H1 (cell line): ENCODE measurements at regions not wholly inside any gene's neighbourhood (a gene's known extent, or its start where the extent isn't known, plus 50 kb on each side); places are given as distances from the start of the nearest gene placed in this dataset.
"Not testable (repeated sequence)": the region's sequence is repeated elsewhere in the genome, so short reads cannot be mapped to it uniquely, and the experiment has no call there.

Experiments
- CTCF ChIA-PET: fragments of 300-600 bp; sonication (Branson Sonifier 250); formaldehyde crosslinking; loops from one replicate; lab custom pipeline; 2021; ENCODE audit not compliant: partially characterized antibody; lab: Charles Lee
- POLR2A ChIA-PET: fragments of 300-600 bp; sonication (Branson Sonifier 250); formaldehyde crosslinking; loops from one replicate; lab custom pipeline; 2021; ENCODE audit warnings: inconsistent platforms; ENCODE audit not compliant: partially characterized antibody; lab: Charles Lee
- DNase-seq, 2 experiments: peaks; one replicate each; pipeline versions ENCODE4 v3.0.0 to v3.0.0-alpha.2; 2010 to 2022; ENCODE audit warnings: low spot score in 2 of 2, low read depth in 1 of 2, mixed read lengths in 1 of 2
- FAIRE-seq: peaks from 2 replicates; lab custom pipeline; 2011; peaks lifted over from hg19 to GRCh38; lab: Jason Lieb, UNC
- H2AFZ ChIP-seq: 2 replicates; pipeline ENCODE4 v1.8.1; 2012; ENCODE audit warnings: low read length, inconsistent platforms
- H2AK5ac ChIP-seq: 2 replicates; pipeline ENCODE4 v1.6.1; 2013; ENCODE audit warnings: low read depth, low read length
- H2BK120ac ChIP-seq: replicated peaks from 2 replicates; pipeline ENCODE3; 2013; ENCODE audit warnings: low read depth, low read length, inconsistent platforms
- H2BK12ac ChIP-seq: 2 replicates; pipeline ENCODE4 v1.6.1; 2013; ENCODE audit warnings: low read depth, low read length
- H2BK15ac ChIP-seq: 2 replicates; pipeline ENCODE4 v1.6.1; 2013; ENCODE audit warnings: low read length
- H2BK20ac ChIP-seq: 2 replicates; pipeline ENCODE4 v1.6.1; 2013; ENCODE audit warnings: low read length
- H2BK5ac ChIP-seq: 2 replicates; pipeline ENCODE4 v1.6.1; 2013; ENCODE audit warnings: low read depth, low read length
- H3K14ac ChIP-seq: 2 replicates; pipeline ENCODE4 v1.6.1; 2013; ENCODE audit warnings: inconsistent platforms; ENCODE audit not compliant: insufficient read length
- H3K18ac ChIP-seq: 2 replicates; pipeline ENCODE4 v1.6.1; 2013; ENCODE audit warnings: low read length; ENCODE audit errors: extremely low read depth
- H3K23ac ChIP-seq: 2 replicates; pipeline ENCODE4 v1.6.1; 2013; ENCODE audit warnings: inconsistent platforms; ENCODE audit not compliant: insufficient read length
- H3K23me2 ChIP-seq: 2 replicates; pipeline ENCODE4 v1.6.1; 2013; ENCODE audit warnings: low read depth, low read length
- H3K27ac ChIP-seq: 2 replicates; pipeline ENCODE4 v1.6.1; 2011; ENCODE audit warnings: low read depth, low read length, inconsistent platforms
- H3K27me3 ChIP-seq, 4 experiments: replicated peaks in 1 of 4; 1 replicate in 1 of 4; 2 replicates in 3 of 4; pipeline versions ENCODE4 v1.6.1 to v1.8.1; 2011 to 2013; ENCODE audit warnings: low read length in 3 of 4, mild to moderate bottlenecking in 3 of 4, inconsistent platforms in 2 of 4, mixed read lengths in 2 of 4, moderate library complexity in 1 of 4; ENCODE audit not compliant: control insufficient read depth in 3 of 4, insufficient read depth in 3 of 4; ENCODE audit errors: extremely low read depth in 1 of 4
- H3K36me3 ChIP-seq, 4 experiments: 2 replicates each; pipeline versions ENCODE4 v1.6.1 to v1.8.1; 2011 to 2013; ENCODE audit warnings: mild to moderate bottlenecking in 4 of 4, low read length in 3 of 4, moderate library complexity in 2 of 4, control low read depth in 1 of 4, inconsistent platforms in 1 of 4; ENCODE audit not compliant: insufficient read depth in 4 of 4, control insufficient read depth in 2 of 4
- H3K4ac ChIP-seq: replicated peaks from 2 replicates; pipeline ENCODE3; 2013; ENCODE audit warnings: low read length, low read depth, mixed read lengths, inconsistent platforms; ENCODE audit not compliant: insufficient read length
- H3K4me1 ChIP-seq, 4 experiments: replicated peaks in 1 of 4; 1 replicate in 1 of 4; 2 replicates in 3 of 4; pipeline versions ENCODE4 v1.6.1 to v1.8.1; 2011 to 2013; ENCODE audit warnings: low read length in 3 of 4, inconsistent platforms in 2 of 4, mixed read lengths in 1 of 4; ENCODE audit not compliant: insufficient read depth in 4 of 4, control insufficient read depth in 3 of 4
- H3K4me2 ChIP-seq, 2 experiments: 2 replicates each; pipeline versions ENCODE4 v1.6.1 to v1.8.1; 2011 to 2013; ENCODE audit warnings: low read depth in 2 of 2, low read length in 2 of 2, control low read depth in 1 of 2, inconsistent platforms in 1 of 2, mild to moderate bottlenecking in 1 of 2; ENCODE audit not compliant: insufficient read depth in 1 of 2
- H3K4me3 ChIP-seq, 4 experiments: fragments of 200-600, 300-600 bp in 1 of 4; sonication (generic), shearing (Covaris generic), sonication (Bioruptor Twin) in 1 of 4; 2 replicates each; pipeline versions ENCODE4 v1.5.1 to v1.8.1; 2011 to 2016; ENCODE audit warnings: low read length in 4 of 4, low read depth in 3 of 4, control low read depth in 2 of 4, inconsistent platforms in 2 of 4, mild to moderate bottlenecking in 2 of 4, mixed read lengths in 1 of 4, moderate library complexity in 1 of 4; ENCODE audit not compliant: insufficient read depth in 2 of 4; ENCODE audit errors: extremely low read depth in 1 of 4
- H3K56ac ChIP-seq: replicated peaks from 2 replicates; pipeline ENCODE3; 2013; ENCODE audit warnings: low read depth, mild to moderate bottlenecking, mixed read lengths, low read length, inconsistent platforms; ENCODE audit not compliant: insufficient read length
- H3K79me1 ChIP-seq: 2 replicates; pipeline ENCODE4 v1.6.1; 2013; ENCODE audit warnings: low read depth, low read length, control low read depth
- H3K79me2 ChIP-seq, 2 experiments: 2 replicates each; pipeline versions ENCODE4 v1.6.1 to v1.8.1; 2012 to 2013; ENCODE audit warnings: low read length in 2 of 2, mild to moderate bottlenecking in 2 of 2, inconsistent platforms in 1 of 2; ENCODE audit not compliant: insufficient read depth in 2 of 2, control insufficient read depth in 1 of 2
- H3K9ac ChIP-seq, 4 experiments: replicated peaks in 1 of 4; 1 replicate in 1 of 4; 2 replicates in 3 of 4; pipeline versions ENCODE4 v1.6.1 to v1.8.1; 2011 to 2013; ENCODE audit warnings: low read depth in 3 of 4, low read length in 3 of 4, control low read depth in 2 of 4, mild to moderate bottlenecking in 2 of 4, moderate library complexity in 2 of 4, inconsistent platforms in 1 of 4; ENCODE audit errors: extremely low read depth in 1 of 4
- H3K9me3 ChIP-seq, 2 experiments: 2 replicates each; pipeline versions ENCODE4 v1.6.1 to v1.8.1; 2012 to 2013; ENCODE audit warnings: mild to moderate bottlenecking in 2 of 2, moderate library complexity in 2 of 2, control low read depth in 1 of 2, inconsistent platforms in 1 of 2, low read depth in 1 of 2, low read length in 1 of 2, mixed read lengths in 1 of 2; ENCODE audit not compliant: insufficient read depth in 2 of 2
- H4K20me1 ChIP-seq, 2 experiments: replicated peaks in 1 of 2; 2 replicates each; pipeline versions ENCODE3 to v1.8.1; 2011 to 2013; ENCODE audit warnings: inconsistent platforms in 2 of 2, low read length in 2 of 2, mild to moderate bottlenecking in 1 of 2; ENCODE audit not compliant: insufficient read depth in 2 of 2, control insufficient read depth in 1 of 2
- H4K5ac ChIP-seq: 2 replicates; pipeline ENCODE4 v1.6.1; 2013; ENCODE audit warnings: low read length, low read depth, mixed read lengths, inconsistent platforms; ENCODE audit not compliant: insufficient read length
- H4K8ac ChIP-seq: 2 replicates; pipeline ENCODE4 v1.8.0; 2013; ENCODE audit warnings: mild to moderate bottlenecking, moderate library complexity, low read length, inconsistent platforms; ENCODE audit not compliant: insufficient read depth; ENCODE audit errors: extremely low read depth
- H4K91ac ChIP-seq: replicated peaks from 2 replicates; pipeline ENCODE3; 2013; ENCODE audit warnings: low read length, mixed read lengths, inconsistent platforms; ENCODE audit not compliant: insufficient read length
- ATF2 ChIP-seq: IDR thresholded peaks from 2 replicates; pipeline ENCODE4 v1.6.1; 2012; ENCODE audit warnings: low read length, inconsistent platforms
- BCL11A ChIP-seq, 2 experiments: IDR thresholded peaks; one replicate each; pipeline ENCODE4 v1.6.1; 2011; ENCODE audit warnings: low read depth in 2 of 2, low read length in 2 of 2, mild to moderate bottlenecking in 2 of 2
- FOSL1 ChIP-seq: IDR thresholded peaks from 2 replicates; pipeline ENCODE4 v1.6.1; 2011; ENCODE audit warnings: mild to moderate bottlenecking, low read depth, low read length, moderate library complexity; ENCODE audit not compliant: insufficient read depth
- WGBS, 2 experiments: shearing (Covaris generic) in 1 of 2; methylation state at CpG; one replicate each; pipeline versions ENCODE4 v1.1.6 to v1.1.7; 2013 to 2015; ENCODE audit warnings: low lambda C conversion rate in 2 of 2, mixed read lengths in 2 of 2, inconsistent platforms in 1 of 2, low coverage in 1 of 2, missing lambda C conversion rate in 1 of 2; ENCODE audit not compliant: insufficient replicate concordance in 2 of 2, insufficient coverage in 1 of 2, insufficient read length in 1 of 2; ENCODE audit errors: extremely low coverage in 1 of 2, missing lambda C conversion rate in 1 of 2; 5-methylcytosine and 5-hydroxymethylcytosine counted together

DNA sequence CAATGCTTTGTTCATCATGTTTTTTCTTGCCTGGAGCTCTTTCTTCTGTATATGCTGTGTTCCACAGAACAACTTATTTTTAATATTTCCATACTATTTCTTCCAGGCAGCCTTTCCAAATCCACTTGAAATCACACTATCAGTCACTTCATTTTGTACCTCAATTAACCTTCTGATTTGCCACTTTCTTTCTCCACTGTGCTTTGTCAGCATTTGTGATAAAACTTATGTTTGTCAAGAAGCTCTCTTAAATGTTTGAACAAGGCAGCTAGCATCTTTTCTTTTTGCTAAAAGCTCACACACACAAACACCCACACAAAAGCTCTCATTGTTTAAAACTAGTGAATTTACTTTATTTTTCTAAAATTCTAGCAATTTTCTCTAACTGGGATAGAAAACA lies 2014.7 kb upstream of the RAG2 start (continued):
- TF ChIP-seq BCL11A (IDR thresholded peaks at IDR 0.05; ENCODE audit: low read depth in 2 of 2, low read length in 2 of 2) = no peak
- TF ChIP-seq ATF2 = no peak
- no peak for TF ChIP-seq FOSL1

DNA sequence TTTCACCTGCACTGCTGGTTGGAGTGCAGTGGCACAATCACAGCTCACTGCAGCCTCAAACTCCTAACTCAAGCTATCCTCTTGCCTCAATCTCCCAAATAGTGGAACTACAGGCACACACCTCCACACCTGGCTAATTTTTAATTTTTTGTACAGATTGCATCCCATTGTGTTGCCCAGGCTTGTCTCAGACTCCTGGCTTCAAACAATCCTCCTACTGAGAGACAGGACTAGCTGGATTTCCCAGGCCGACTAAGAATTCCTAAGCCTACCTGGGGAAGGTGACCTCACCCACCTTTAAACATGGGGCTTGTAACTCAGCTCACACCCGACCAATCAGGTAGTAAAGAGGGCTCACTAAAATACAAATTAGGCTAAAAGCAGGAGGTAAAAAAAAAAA lies 2003.3 kb upstream of the RAG2 start:
- H3K18ac ChIP-seq, H3K4ac ChIP-seq, H3K27me3 ChIP-seq, H2AFZ ChIP-seq, H3K9me3 ChIP-seq, H3K23me2 ChIP-seq, H4K91ac ChIP-seq, H4K8ac ChIP-seq, DNase-seq, H3K56ac ChIP-seq, FAIRE-seq, H2BK120ac ChIP-seq, H2BK20ac ChIP-seq, H2BK15ac ChIP-seq, H2AK5ac ChIP-seq, H3K4me3 ChIP-seq, H3K36me3 ChIP-seq, H2BK12ac ChIP-seq, POLR2A ChIA-PET, H3K4me1 ChIP-seq, H3K79me2 ChIP-seq, H3K79me1 ChIP-seq, H3K4me2 ChIP-seq, H2BK5ac ChIP-seq, H3K23ac ChIP-seq, H4K20me1 ChIP-seq, H3K9ac ChIP-seq, H4K5ac ChIP-seq, H3K27ac ChIP-seq, H3K14ac ChIP-seq: not testable (repeated sequence)
- CTCF ChIA-PET = interaction anchor here (0.6 to 1.3 kb wide), 2 partner anchors 11 to 1120 kb away, joined by 3 read pairs; no protein-coding TSS in a partner anchor
- WGBS, 2 experiments = 87% methylated on average over 2 of the region's 2 CpGs; no CpG with 5 or more reads in 1 of the 2 experiments
